ENCODE measurements at regions not wholly inside any gene's neighbourhood (a gene's known extent, or its start where the extent isn't known, plus 50 kb on each side); places are given as distances from the start of the nearest gene placed in this dataset.

DNA sequence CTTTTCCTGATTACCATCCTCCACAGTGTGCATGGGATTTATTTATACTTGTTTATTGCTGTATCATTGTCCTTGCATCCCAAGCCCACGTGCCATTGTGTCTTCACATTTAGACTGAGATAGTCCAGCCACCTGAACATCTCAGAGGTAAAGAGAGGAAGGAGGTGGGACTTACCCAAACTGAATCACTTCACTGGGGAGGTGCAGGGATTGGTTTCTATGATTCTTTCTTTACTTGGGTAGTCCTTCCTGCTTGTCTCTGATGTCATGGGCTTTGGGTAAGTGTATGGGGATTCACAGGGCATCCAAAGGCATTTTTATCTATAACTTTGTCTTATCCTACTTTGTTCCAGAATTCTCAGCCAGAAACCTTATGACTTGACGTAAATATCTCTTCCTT, 141.5 kb upstream of the UMPS start:
- TF ChIP-seq, protein P1, sequence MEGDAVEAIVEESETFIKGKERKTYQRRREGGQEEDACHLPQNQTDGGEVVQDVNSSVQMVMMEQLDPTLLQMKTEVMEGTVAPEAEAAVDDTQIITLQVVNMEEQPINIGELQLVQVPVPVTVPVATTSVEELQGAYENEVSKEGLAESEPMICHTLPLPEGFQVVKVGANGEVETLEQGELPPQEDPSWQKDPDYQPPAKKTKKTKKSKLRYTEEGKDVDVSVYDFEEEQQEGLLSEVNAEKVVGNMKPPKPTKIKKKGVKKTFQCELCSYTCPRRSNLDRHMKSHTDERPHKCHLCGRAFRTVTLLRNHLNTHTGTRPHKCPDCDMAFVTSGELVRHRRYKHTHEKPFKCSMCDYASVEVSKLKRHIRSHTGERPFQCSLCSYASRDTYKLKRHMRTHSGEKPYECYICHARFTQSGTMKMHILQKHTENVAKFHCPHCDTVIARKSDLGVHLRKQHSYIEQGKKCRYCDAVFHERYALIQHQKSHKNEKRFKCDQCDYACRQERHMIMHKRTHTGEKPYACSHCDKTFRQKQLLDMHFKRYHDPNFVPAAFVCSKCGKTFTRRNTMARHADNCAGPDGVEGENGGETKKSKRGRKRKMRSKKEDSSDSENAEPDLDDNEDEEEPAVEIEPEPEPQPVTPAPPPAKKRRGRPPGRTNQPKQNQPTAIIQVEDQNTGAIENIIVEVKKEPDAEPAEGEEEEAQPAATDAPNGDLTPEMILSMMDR (IDR thresholded peaks at IDR 0.05; ENCODE audit: extremely low read depth in 1 of 2, insufficient read depth in 1 of 2, low read depth in 1 of 2, low read length in 2 of 2), result no peak
- TF ChIP-seq POLR2A (IDR thresholded peaks at IDR 0.05; ENCODE audit: low read depth, low read length) (no peak), GATA2 (IDR thresholded peaks at IDR 0.05; ENCODE audit: insufficient read depth, insufficient read length, low read depth, low read length) (no peak)
